Stimulated activated CD8-positive, alpha-beta memory T cell treated with anti-CD3 and anti-CD28 coated beads, Interleukin-4, amount 100 ng/mL, for 4 hours (primary cell): ENCODE measurements at regions not wholly inside any gene's neighbourhood (a gene's known extent, or its start where the extent isn't known, plus 50 kb on each side); places are given as distances from the start of the nearest gene placed in this dataset.

Source experiments
- DNase-seq, 2 donors: peaks; one replicate each; pipeline ENCODE4 v3.0.0-alpha.2; 2020; ENCODE audit warnings: low read depth in 2 of 2, low spot score in 1 of 2

DNA sequence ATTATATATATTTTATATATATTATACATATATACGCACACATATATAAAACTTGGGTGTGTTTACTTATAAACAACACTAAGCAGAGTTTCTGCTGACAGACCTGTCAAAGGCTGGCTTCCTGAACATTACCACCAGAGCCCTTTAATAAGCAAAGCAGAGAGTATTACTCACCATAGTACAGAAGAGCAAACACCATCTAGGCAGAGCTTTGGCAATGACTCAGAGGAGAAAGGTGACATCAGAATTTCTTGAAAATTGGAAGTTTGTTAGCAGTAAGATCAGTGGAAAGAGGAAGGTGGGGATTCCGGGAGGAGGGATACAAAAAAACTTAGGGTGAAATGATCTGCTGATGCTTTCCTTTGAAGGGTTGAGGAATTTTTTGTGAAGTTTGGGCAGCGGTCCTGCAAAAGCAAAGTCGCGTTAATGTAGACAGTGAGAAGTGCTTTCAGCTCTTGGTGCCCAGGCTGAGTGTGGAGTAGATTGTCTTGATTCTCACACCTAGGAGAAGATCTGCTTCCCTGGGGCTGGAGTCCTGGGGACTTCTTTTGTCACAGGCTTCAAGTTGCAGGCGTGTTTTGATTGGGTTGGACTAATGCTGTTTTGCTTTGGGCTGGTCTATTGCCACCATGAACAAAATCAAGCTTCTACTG, 109.6 kb upstream of the BACH2 start:
- no peak for DNase-seq

DNA sequence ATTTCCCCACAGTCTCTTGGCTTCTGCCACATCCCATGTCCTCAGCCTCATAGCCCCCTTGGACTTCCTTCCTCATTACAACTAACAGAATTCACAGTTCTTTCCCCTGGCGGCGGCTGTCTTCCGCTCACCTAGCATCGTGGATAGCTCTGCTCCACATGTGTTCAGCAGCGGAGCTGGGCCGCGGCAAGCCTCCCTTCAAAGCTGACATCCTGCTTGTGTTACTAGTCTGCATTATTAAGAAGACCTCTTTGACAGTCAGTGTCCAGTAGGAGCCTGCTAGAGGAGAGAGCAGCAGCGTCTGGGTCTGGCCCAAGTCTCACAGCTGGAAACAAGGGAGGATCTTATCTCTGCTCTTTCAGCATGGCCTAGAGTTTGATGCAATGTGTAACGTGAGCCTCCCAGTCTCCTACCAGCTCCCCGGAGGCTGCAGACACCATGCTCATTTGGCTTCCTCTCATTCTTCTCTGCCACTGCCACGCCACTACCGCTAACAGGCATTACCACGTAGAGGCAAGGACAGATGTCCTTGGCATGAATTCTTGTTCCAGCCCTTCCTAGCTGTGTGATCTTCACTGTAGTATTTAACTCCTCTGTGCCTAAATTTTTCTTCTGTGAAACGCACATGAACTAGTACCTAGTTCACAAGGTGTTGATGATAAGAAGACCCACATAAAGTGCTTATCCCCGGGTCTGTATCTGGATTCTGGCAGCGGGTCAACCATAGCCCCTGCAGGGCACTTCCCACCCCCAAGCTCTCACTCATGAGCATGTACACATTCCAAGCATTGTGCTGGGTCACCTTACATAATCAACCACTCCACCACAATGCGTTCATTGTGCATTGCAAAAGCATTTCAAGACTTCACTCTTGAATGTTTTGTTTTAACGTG, 107.1 kb upstream of the BACH2 start:
- no peak for DNase-seq

DNA sequence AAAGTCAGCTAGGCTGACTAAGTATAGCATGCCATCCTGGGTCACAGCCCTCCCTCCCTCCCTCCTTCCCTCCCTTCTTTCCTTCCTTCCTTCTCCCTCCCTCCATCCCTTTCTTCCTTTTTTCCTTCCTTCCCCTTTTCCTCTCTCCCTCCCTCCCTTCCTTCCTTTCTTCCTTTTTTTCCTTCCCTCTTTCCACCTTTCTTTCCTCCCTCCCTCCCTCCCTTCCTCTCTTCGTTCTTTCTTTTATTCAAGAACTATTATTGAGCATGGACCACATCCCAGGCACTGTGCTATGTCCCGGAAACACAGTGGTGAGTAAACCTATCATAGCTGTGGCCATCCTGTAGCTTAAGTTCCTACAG, 106.2 kb upstream of the BACH2 start:
- DNase-seq: no peak

DNA sequence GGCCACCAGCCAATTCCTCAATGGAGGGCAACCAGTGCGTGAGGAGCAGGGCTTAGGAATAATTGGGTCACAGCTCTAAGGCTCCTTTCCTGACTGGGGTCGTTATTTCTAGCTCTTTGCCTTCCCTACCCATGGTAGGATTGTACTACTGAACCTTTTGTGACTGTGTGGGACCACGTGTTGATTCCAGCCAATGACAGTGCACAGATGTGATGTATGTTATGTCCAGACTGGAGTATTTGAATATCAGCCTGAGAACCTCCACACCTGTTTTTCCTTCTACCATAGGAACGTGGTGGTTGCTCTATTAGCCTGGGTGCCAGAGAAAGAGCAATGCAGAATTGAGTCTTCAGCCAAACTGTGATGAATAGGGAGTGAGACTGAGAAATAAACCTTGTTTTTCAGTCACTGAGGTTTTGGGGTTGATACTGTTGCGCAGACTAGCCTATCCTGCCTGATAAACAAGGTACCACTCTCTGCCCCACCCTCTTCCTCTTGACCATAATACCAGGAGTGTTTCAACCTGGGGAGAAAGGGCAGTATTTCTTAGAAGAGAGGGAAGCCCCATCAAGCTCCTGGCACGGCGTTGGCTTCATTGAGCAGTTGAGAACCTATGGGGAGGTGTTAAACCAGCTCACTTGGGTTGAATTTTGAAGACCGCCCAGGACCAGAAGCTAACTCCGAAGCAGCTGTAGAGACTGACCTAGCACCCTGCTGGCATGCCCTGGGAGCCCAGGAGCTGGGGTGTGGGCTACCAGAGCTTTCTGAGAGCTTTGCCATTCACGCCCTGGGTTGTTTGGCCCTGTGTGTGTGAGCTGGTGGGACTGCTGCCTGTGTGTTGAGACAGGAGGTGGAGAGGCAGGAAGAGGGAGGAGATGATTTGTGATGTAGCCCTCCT, 105.5 kb upstream of the BACH2 start:
- no peak for DNase-seq

DNA sequence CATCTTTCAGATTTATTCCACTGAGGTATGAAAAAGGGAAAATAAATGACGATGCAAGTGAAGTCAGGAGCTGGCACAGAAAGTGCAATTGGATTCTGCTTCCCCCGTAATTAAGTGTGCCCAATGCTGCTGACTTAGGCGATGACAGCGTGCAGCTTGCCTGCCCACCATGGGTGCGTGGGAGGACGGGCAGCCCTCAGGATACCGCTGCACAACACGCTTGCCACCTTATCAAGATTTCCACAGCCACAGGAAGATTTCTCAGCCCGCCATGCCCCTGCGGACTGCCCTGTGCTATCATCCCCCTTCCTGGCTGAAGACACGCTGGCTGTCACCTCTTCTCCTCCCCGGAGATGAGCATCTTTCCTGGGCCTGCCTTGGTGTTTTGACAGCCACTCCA, 103.3 kb upstream of the BACH2 start:
- DNase-seq: peak; percentile 18 to 33

DNA sequence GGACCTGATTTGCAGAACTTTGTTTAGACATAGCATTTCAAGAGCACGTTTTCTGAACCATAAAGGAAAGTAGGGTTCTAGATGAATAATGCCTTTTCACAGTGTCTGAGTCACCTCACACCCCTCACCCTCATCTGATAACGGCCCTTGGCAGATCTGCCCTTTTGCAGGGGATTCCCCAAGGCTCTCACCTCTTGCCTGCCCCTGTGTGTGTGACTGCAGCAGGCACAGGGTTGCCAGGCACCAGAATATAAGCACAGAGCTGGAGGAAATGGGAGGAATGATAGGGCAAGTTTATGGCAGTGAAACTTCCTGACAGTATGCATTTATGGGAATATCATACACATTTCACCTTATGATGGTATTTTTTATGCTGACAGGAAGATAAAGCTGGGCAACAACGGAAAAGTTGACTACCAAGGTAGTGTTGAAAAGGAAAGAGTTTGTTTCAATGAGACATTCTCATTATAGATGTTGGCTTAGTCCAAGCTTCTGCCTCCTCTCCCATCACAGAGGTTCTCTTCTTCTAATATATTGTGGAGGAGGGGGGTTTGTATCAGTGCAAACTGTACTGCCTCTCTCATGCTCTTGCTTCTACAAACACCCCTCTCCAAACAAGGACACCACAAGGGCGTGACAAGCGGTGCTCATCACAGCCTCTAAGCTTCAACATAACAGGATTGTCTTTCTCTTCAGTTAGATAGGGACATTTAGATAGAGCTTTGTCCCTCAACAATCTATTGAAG, 101.5 kb upstream of the BACH2 start:
- DNase-seq: peak; percentile 61 to 80

DNA sequence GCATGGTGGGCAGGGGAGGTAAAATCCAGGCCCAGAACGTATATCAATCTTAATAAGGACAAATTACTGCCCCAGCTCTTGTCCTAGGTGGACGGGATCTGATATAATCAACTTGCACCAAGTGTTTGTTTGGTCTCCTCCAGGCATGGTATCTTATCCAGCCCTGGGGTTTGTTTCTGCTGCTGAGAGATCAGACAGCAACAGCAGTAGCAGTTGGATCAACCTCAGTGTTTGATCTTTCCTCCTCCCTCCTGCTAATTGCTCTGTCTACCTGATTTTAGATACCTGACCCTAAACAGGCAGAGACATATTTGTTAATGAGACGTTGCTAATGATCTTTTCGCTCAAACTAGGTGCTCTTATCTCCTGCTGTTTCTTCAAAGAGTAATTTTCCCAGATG, 100.4 kb upstream of the BACH2 start:
- no peak for DNase-seq

DNA sequence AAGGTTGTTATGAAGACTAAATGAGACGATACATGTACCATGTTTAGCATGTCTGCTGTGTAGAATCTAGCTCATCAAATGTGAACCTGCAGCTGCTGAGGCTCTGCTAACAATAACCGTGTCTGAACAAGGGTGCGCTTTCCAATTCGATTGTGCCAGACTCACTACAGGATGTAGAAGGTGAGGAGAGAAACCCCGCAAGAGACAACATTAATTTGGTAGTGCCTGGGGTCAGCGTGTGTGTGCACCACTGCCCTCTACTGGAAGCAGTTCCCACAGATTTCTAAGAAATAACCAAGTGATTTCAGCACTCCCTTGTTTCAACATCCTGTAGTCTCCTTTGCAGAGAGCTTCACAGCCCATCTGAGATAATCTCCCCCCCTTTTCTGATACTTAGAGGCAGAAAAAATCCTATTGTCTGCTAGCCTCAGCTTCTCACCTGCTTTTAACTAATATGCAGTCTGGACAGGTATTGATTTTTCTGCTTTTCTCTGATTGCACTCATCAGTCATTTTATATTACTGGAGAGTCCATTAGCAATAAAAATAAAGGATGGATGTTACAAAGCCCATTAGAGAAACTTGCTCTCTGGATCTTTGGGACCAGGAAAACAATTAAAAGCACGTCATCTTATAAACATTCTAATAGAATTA, 96.7 kb upstream of the BACH2 start:
- peak; percentile 37 to 52 for DNase-seq

DNA sequence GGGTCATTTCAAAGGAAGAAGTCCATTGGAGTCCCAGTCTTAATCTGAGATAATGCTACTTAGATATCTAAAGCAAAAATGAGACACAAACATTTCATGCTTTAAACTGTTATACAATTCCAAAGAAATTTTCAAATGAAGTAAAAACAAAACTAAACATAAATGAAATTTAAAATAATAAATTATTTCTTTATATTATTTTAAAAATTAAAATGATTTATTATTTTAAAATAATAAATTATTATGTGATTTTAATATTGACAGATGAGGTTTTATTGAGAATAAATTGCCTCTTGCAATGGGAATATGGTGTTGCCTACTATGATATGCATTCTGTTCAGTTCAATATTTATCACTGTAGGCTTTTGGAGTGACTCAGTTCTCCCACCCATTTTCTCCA, 93.7 kb upstream of the BACH2 start:
- no peak for DNase-seq

DNA sequence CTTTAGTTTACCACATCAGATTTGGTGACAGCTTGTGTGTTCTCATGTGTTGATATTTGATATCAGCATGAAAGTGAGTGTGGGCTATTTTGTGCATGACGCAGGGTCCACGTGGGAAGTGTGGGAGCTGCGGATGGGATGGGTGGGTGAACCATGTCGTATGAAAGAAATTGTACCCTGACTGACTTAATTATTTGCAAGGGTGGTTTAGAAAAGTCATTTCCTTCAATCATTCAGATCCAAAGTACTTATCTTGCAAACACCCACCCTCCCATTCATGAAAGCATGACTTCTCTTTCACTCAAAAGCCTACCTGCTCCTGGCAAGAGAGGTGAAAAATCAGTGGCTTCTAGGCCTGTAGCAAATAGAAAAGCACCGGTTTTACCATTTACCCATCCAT, 91.8 kb upstream of the BACH2 start:
- DNase-seq: no peak

DNA sequence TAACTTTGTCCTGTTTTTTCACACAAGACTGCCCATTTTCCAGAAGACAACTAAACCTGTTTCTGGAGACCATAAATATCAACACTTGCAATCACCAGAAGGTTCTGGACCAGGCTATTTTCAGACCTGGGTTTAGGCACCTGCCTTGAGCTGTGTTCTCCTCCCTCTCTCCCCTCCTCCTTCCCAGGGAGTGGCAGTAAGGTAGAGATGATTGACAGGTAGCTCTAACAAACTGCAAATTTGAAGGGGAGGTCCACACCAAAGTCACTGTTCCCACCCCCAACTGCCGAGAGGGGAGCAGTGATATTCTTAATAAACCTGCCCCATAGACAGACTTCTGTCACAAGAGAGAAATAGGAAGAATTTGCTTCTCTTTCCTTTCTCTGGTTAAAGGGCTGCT, 91.2 kb upstream of the BACH2 start:
- no peak for DNase-seq

DNA sequence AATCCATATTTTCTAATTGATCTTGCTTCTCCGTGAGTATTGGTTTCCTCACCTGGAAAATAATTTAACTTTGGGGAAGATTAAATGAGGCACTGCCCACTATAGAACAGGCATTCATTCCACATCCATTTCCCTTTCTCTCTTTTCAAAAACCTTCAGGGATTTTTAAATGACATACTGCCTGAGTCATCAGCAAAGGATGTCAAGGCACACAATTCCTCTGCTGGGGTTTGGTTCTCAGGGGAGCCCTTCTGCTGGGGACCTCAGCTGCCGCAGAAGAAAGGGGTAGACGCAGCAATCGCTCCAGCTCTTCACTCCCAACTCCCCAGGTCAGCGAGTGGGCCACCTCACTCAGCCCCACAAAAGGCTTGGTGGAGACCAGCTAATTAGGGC, 90.7 kb upstream of the BACH2 start:
- no peak for DNase-seq

DNA sequence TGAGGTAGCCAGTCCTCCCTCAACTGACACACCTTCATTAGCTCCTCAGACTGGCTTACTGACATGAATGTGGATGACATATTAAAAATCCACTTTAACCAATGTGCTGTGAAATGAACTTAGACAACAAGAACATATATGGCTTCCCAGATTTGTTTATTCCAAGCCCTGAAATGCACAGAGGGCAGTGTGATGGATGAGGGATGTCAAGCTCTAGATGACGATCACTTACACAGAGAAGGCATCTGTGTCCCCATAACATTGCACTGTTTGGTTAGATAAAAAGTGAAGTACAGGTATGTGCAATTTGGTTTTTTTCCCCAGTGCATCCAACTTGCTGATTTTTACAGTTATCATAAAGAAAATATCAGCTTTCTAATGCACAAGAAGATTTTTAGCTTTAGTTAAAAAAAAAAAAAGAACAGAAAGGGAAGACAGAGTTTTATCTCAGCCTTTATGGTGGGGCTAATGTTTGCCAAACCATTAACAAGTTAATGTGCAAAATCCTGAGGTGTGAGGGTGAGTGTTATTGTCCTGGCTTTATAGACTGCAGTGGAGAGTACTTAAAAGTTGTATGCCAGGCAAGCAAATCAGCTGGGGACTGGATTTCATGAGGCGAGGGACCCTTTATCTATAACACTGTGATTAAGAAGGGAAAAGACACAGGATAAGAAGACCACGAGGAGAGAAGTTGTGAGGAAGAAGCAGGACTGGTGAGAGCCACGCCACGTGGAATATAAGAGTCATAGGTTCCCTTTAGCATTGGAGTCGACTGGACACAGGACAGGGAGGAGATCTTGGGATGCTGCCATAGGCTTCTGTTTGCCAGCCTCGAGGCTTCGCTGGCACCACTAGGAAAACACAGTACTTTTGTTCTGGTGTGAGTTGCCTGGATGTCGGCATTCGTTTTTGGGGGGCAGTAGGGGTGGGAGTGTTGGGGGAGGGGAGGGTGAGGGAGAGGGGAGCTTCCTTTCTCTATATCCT, 90.0 kb upstream of the BACH2 start:
- no peak for DNase-seq

DNA sequence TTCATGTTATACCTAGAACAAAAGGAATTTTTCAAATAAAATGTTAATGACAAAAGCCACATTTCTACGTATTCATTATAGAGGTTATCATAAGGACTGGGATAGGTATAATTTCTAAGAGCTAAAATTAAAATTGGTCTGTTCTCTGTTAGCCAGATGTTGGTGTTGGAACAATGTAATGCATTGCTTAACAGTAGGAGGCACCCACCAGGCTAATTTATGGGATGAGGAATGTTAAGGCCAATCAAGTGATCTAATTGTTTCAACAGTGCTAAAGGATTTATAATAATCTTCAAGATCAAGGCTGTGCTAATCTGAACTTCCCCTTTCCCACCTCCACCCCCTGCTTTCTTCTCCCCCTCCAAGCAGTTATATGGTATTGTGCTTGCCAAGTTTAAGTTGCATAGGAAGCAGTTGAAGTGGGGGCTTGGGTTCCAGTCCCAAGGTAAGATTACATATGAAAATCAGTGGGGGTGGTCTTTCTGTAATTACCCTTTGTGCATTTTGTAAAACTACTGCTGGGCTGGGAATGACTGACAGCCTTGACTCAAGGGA, 89.2 kb upstream of the BACH2 start:
- DNase-seq: no peak

DNA sequence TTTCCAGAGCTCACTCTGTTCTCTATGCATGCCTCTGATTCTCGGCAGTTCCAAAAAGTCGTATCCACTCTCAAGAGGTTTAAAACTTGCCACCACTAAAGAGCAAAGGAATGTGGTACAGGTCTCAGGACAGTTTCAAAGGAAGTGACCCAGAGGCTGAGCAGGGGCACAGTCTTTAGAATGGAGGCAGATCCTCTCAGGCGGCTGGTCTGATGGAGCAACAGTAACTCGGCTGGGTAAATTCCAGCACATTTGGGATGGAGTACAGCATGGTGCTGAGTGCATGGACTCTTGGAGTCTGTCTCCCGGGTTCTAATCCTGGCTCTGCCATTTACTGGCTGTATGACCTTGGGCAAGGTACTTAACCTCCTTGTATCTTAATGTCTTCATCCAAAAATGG, 88.1 kb upstream of the BACH2 start:
- DNase-seq: no peak

DNA sequence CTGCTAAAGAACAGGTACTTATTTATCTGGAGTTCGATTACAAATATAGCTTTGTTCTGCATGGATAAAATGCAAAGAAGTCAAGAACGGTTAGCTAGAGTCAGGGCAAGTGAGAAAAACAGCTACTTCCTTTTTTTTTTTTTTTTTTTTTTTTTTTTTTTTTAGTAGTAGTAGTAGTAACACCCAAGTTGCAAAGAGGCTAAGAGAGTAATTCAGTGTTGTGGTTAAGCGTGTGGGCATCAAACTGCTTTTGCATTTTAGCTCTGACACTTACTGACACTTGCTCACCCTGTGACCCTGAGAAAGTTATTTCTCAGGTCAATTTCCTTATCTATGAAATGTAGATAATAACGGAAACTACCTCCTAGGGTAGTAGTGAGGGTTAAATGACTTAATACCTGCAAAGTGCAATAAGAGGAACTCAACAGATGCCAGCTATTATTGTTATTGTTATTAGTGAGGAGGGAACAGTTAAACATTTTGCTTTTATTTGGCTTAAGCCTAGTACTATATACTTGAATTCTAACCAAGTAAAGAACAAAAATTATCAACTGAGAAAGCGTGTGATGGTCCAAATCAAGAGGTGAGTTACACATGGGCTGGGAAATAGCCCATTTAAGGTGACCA, 86.7 kb upstream of the BACH2 start:
- DNase-seq: no peak

DNA sequence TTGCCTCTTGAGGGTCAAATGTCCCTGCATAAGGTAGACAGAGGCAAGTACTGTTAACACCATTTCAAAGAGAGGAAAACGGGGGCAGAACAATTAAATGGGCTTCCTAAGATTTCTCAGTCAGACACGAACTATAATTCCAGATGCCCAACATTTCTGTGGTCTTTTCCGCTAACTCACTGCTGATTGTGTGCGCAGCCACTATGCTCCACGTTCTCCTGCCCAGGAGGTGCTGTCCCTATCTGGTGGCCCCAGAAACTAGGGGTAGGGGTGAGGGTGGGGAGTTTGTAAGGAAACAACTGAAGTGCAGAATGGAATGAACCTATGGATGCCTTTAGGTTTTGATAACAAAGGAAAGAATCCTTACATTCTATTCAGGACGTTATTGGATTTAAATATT, 86.1 kb upstream of the BACH2 start:
- DNase-seq: no peak

DNA sequence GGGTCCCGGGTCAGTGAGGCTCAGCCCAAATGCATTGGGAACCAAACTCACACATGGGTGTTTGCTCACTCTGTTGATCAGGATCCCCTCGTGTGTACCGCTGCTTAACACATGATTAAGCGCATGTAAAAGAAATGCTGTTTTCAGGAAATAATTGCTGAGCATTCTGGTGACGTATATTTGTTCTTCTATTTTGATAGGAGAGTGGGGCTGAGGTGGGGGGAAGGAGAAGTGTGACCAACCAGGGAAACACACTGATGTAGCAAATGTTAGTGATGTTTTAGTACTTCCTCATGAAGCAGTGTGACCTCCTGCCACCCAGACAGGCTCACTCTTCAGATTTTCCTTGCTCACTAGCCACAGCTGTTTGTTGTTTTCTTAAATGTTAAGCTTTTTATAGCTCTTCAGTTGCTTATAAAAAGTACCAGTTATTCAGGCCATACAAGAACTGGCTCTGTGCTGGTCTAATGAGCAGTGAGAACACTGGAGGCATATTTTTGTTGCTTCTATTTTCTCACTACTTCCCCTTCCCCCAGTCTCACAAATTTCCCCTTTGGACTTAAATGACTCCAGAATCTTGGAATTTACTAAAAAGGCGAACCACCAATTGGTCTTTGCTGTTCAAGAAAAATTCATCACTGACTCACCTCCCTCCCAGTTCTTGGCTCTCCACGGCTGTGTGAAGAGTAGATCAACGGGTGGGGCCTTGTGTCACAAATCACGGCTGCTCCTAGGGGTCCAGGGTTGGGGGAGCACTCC, 79.2 kb upstream of the BACH2 start:
- no peak for DNase-seq
